WTC11 (cell line): ENCODE measurements at regions not wholly inside any gene's neighbourhood (a gene's known extent, or its start where the extent isn't known, plus 50 kb on each side); places are given as distances from the start of the nearest gene placed in this dataset.

ENCODE experiments used
- ATAC-seq: fragments of 200-7000 bp; cut with Tn5 transposase; 2 replicates; pipeline ENCODE4 v1.10.0; 2021; ENCODE audit warnings: mild to moderate bottlenecking, moderate library complexity
- CTCF ChIA-PET: fragments of 300-600 bp; sonication (Branson Sonifier 250); formaldehyde crosslinking; loops from one replicate; lab custom pipeline; 2021; ENCODE audit warnings: antibody characterized with exemption; lab: Charles Lee
- POLR2A ChIA-PET: fragments of 350-600 bp; sonication (Branson Sonifier 250); formaldehyde crosslinking; loops from one replicate; lab custom pipeline; 2021; ENCODE audit warnings: antibody characterized with exemption; lab: Charles Lee
- DNase-seq: peaks from one replicate; pipeline ENCODE4 v3.0.0; 2021; ENCODE audit warnings: low spot score
- H3K27ac Mint-ChIP-seq: 2 replicates; pipeline ENCODE4 v1.8.0; 2021; ENCODE audit warnings: mixed read lengths
- H3K27me3 Mint-ChIP-seq: 2 replicates; pipeline ENCODE4 v1.8.0; 2021; ENCODE audit warnings: low read depth, mild to moderate bottlenecking, moderate library complexity, mixed read lengths
- H3K36me3 Mint-ChIP-seq: 2 replicates; pipeline ENCODE4 v1.8.0; 2021; ENCODE audit warnings: mixed read lengths
- H3K4me1 Mint-ChIP-seq: 2 replicates; pipeline ENCODE4 v1.8.0; 2022; ENCODE audit warnings: mixed read lengths
- H3K4me3 Mint-ChIP-seq: 2 replicates; pipeline ENCODE4 v1.8.0; 2021; ENCODE audit warnings: mild to moderate bottlenecking, moderate library complexity, mixed read lengths
- H3K9me3 Mint-ChIP-seq: 2 replicates; pipeline ENCODE4 v1.8.0; 2021; ENCODE audit warnings: mixed read lengths
- AR ChIP-seq: fragments of 250-450 bp; sonication (Bioruptor Pico); IDR thresholded peaks from 2 replicates; pipeline ENCODE4 v1.9.0; 2021; ENCODE audit warnings: mild to moderate bottlenecking
- FOXJ3 ChIP-seq: sonication (generic); formaldehyde crosslinking; IDR thresholded peaks from 2 replicates; pipeline ENCODE4 v1.9.0; 2021; ENCODE audit warnings: missing genetic modification reagents, mild to moderate bottlenecking, borderline replicate concordance
- HMGA2 ChIP-seq: fragments of 250-450 bp; sonication (Bioruptor Pico); IDR thresholded peaks from 2 replicates; pipeline ENCODE4 v1.4.0; 2021; ENCODE audit warnings: mild to moderate bottlenecking, moderate library complexity
- JUN ChIP-seq: sonication (generic); formaldehyde crosslinking; IDR thresholded peaks from 2 replicates; pipeline ENCODE4 v1.8.0; 2023; ENCODE audit warnings: mild to moderate bottlenecking, missing genetic modification reagents
- KAT7 ChIP-seq: sonication (generic); formaldehyde crosslinking; IDR thresholded peaks from 2 replicates; pipeline ENCODE4 v1.8.1; 2023; ENCODE audit warnings: missing genetic modification reagents, mild to moderate bottlenecking, borderline replicate concordance
- MYBL2 ChIP-seq: sonication (generic); formaldehyde crosslinking; IDR thresholded peaks from 2 replicates; pipeline ENCODE4 v1.8.1; 2023; ENCODE audit warnings: mild to moderate bottlenecking, moderate library complexity, missing genetic modification reagents
- NFATC4 ChIP-seq: fragments of 250-450 bp; sonication (Bioruptor Pico); IDR thresholded peaks from 2 replicates; pipeline ENCODE4 v1.9.0; 2021; ENCODE audit warnings: mild to moderate bottlenecking
- NFYB ChIP-seq: sonication (generic); formaldehyde crosslinking; conservative IDR thresholded peaks from 2 replicates; pipeline ENCODE4 v1.8.0; 2022; ENCODE audit warnings: low read depth, missing genetic modification reagents
- STAT6 ChIP-seq: sonication (generic); formaldehyde crosslinking; conservative IDR thresholded peaks from 2 replicates; pipeline ENCODE4 v1.8.1; 2023; ENCODE audit warnings: mild to moderate bottlenecking, low read depth, missing genetic modification reagents, moderate library complexity
- TP53 ChIP-seq: sonication (generic); formaldehyde crosslinking; IDR thresholded peaks from 2 replicates; pipeline ENCODE4 v1.8.1; 2023; ENCODE audit warnings: mild to moderate bottlenecking, missing genetic modification reagents
- ZNF138 ChIP-seq: sonication (generic); formaldehyde crosslinking; conservative IDR thresholded peaks from 2 replicates; pipeline ENCODE4 v1.8.1; 2022; ENCODE audit warnings: mild to moderate bottlenecking, moderate library complexity, missing genetic modification reagents
- ZNF263 ChIP-seq: sonication (generic); formaldehyde crosslinking; IDR thresholded peaks from 2 replicates; pipeline ENCODE4 v1.8.1; 2022; ENCODE audit warnings: low read depth, mild to moderate bottlenecking, moderate library complexity, missing genetic modification reagents
- ZNF396 ChIP-seq: fragments of 250-450 bp; sonication (Bioruptor Pico); IDR thresholded peaks from 2 replicates; pipeline ENCODE4 v1.8.0; 2021; ENCODE audit warnings: mild to moderate bottlenecking, moderate library complexity, borderline replicate concordance
- ZNF512 ChIP-seq: sonication (generic); formaldehyde crosslinking; IDR thresholded peaks from 2 replicates; pipeline ENCODE4 v1.8.1; 2022; ENCODE audit warnings: missing genetic modification reagents, borderline replicate concordance
- ZNF532 ChIP-seq: fragments of 250-450 bp; sonication (Bioruptor Pico); IDR thresholded peaks from 2 replicates; pipeline ENCODE4 v1.9.0; 2021; ENCODE audit warnings: mild to moderate bottlenecking, borderline replicate concordance
- TF ChIP-seq, protein P1 (sequence below): fragments of 250-450 bp; sonication (Bioruptor Pico); IDR thresholded peaks from 2 replicates; pipeline ENCODE4 v1.8.0; 2021; ENCODE audit warnings: mild to moderate bottlenecking

GRCh38 chr2:38485734-38486133, 108.7 kb upstream of the ATL2 start:
- CTCF ChIA-PET, result interaction anchor here (1.0 to 1.5 kb wide), 2 partner anchors 20 to 69 kb away, joined by 3 to 7 read pairs; no protein-coding TSS in a partner anchor
- TF ChIP-seq, protein P1, sequence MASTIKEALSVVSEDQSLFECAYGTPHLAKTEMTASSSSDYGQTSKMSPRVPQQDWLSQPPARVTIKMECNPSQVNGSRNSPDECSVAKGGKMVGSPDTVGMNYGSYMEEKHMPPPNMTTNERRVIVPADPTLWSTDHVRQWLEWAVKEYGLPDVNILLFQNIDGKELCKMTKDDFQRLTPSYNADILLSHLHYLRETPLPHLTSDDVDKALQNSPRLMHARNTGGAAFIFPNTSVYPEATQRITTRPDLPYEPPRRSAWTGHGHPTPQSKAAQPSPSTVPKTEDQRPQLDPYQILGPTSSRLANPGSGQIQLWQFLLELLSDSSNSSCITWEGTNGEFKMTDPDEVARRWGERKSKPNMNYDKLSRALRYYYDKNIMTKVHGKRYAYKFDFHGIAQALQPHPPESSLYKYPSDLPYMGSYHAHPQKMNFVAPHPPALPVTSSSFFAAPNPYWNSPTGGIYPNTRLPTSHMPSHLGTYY (CRISPR knock-in tag), result no peak
- TF ChIP-seq ZNF532 (CRISPR knock-in tag) (no peak), HMGA2 (CRISPR knock-in tag) (no peak), MYBL2 (no peak), NFYB (CRISPR knock-in tag) (no peak), ZNF138 (CRISPR knock-in tag) (no peak)
- TF ChIP-seq, all 79 proteins: peak for 0
- peaks cover 9% of the 10 kb centered on the region for H3K9me3 Mint-ChIP-seq
- H3K4me3 Mint-ChIP-seq, result no peak overlapping the region
- POLR2A ChIA-PET, result no interaction called here
- H3K27ac Mint-ChIP-seq, result no peak overlapping the region
- peaks cover 13% of the 10 kb centered on the region for H3K4me1 Mint-ChIP-seq
- H3K36me3 Mint-ChIP-seq, result peaks cover 8% of the 10 kb centered on the region; the same call in 1 of the 2 replicates
- no peaks in the 10 kb centered on the region for H3K27me3 Mint-ChIP-seq
- ATAC-seq (no peak), DNase-seq (no peak)

GRCh38 chr2:38484957-38485356, 107.9 kb upstream of the ATL2 start:
- no peak for ATAC-seq
- TF ChIP-seq STAT6 (CRISPR knock-in tag), result no peak
- no peak for TF ChIP-seq AR (CRISPR knock-in tag)
- no peak for TF ChIP-seq ZNF512 (CRISPR knock-in tag)
- no peak for TF ChIP-seq TP53 (CRISPR knock-in tag)
- no peak for TF ChIP-seq NFATC4
- no peak for TF ChIP-seq ZNF263 (CRISPR knock-in tag)
- TF ChIP-seq ZNF396 (CRISPR knock-in tag), result no peak
- no peak for TF ChIP-seq KAT7 (CRISPR knock-in tag)
- TF ChIP-seq JUN (CRISPR knock-in tag), result no peak
- TF ChIP-seq FOXJ3 (CRISPR knock-in tag), result no peak
- TF ChIP-seq, all 79 proteins: peak for 0
- no peak for DNase-seq
- ChIA-PET POLR2A (no interaction called here), CTCF (no interaction called here)
- no peak overlapping the region for H3K27ac Mint-ChIP-seq
- H3K27me3 Mint-ChIP-seq, result no peaks in the 10 kb centered on the region; the same call in 1 of the 2 replicates
- no peak overlapping the region for H3K4me3 Mint-ChIP-seq
- peaks cover 16% of the 10 kb centered on the region for H3K9me3 Mint-ChIP-seq
- peaks cover 13% of the 10 kb centered on the region for H3K4me1 Mint-ChIP-seq
- peaks cover 14% of the 10 kb centered on the region for H3K36me3 Mint-ChIP-seq
